ENCODE measurements at regions not wholly inside any gene's neighbourhood (a gene's known extent, or its start where the extent isn't known, plus 50 kb on each side); places are given as distances from the start of the nearest gene placed in this dataset.

- Histone ChIP-seq H3K4me3 (no peak overlapping the region), H3K27me3 (no peaks in the 10 kb centered on the region), H3K9me3 (no peaks in the 10 kb centered on the region), H3K4me1 (peaks cover 0 to 48% (median 8%) of the 10 kb centered on the region in 12 donors), H3K27ac (no peak overlapping the region), H3K36me3 (no peaks in the 10 kb centered on the region)
- intact Hi-C loops (cut with DNase I) = loop anchor here in 3 of 10 donors (5.0 kb wide), 2 partner anchors 97 to 102 kb away; partner anchors contain the start of gene ID2 (in 1 of the 3)
- 78 to 86% (median 84%) methylated on average over 14 to 16 of the region's 16 CpGs for WGBS, 4 donors
- TF ChIP-seq CTCF (IDR thresholded peaks at IDR 0.05) (no peak), POLR2A (IDR thresholded peaks at IDR 0.05) (no peak)
- DNase-seq (peak in 1 of 5 donors; percentile 11), ATAC-seq (no peak)
These were observed 101.3 kb upstream of the ID2 start for GRCh38 chr2:8580316-8581233.

- no peaks in the 10 kb centered on the region for H3K36me3 ChIP-seq
- 86 to 97% (median 91%) methylated on average over 5 to 6 of the region's 6 CpGs for WGBS, 4 donors
- H3K4me3 ChIP-seq = no peak overlapping the region
- DNase-seq (peak in 1 of 5 donors; percentile 22), ATAC-seq (no peak)
- TF ChIP-seq CTCF (IDR thresholded peaks at IDR 0.05) = no peak
- TF ChIP-seq POLR2A (IDR thresholded peaks at IDR 0.05) = no peak
- no peak overlapping the region for H3K27ac ChIP-seq
- intact Hi-C loops (cut with DNase I) = loop anchor here in 3 of 10 donors (5.0 kb wide), 2 partner anchors 96 to 101 kb away; partner anchors contain the start of gene ID2 (in 1 of the 3)
- no peaks in the 10 kb centered on the region for H3K27me3 ChIP-seq
- peaks cover 0 to 41% (median 8%) of the 10 kb centered on the region in 12 donors for H3K4me1 ChIP-seq
- H3K9me3 ChIP-seq = no peaks in the 10 kb centered on the region
These were observed 100.7 kb upstream of the ID2 start for GRCh38 chr2:8581234-8581561.

GRCh38 chr2:8581601-8582041, 100.2 kb upstream of the ID2 start:
- TF ChIP-seq CTCF (IDR thresholded peaks at IDR 0.05) = no peak
- no peak for TF ChIP-seq POLR2A (IDR thresholded peaks at IDR 0.05)
- Histone ChIP-seq H3K9me3 (no peaks in the 10 kb centered on the region), H3K4me3 (no peak overlapping the region), H3K27ac (peak overlapping the region in 1 of 12 donors; percentile 9), H3K36me3 (no peaks in the 10 kb centered on the region), H3K4me1 (peaks cover 0 to 37% (median 8%) of the 10 kb centered on the region in 12 donors), H3K27me3 (no peaks in the 10 kb centered on the region)
- peak in 1 of 5 donors; percentile 23 for DNase-seq
- no peak for ATAC-seq
- intact Hi-C loops (cut with DNase I) = loop anchor here in 3 of 10 donors (5.0 kb wide), 2 partner anchors 96 to 101 kb away; partner anchors contain the start of gene ID2 (in 1 of the 3)
- WGBS, 4 donors = 73 to 82% (median 78%) methylated on average over 5 to 6 of the region's 6 CpGs

- ATAC-seq = no peak
- peak in 1 of 5 donors; percentile 19 for DNase-seq
- H3K4me1 ChIP-seq = peaks cover 0 to 34% (median 8%) of the 10 kb centered on the region in 12 donors
- no peaks in the 10 kb centered on the region for H3K9me3 ChIP-seq
- no peak overlapping the region for H3K4me3 ChIP-seq
- 90 to 94% (median 93%) methylated on average over 4 of the region's 4 CpGs for WGBS, 4 donors
- intact Hi-C loops (cut with DNase I) = loop anchor here in 3 of 10 donors (5.0 kb wide), 2 partner anchors 95 to 100 kb away; partner anchors contain the start of gene ID2 (in 1 of the 3)
- TF ChIP-seq CTCF (IDR thresholded peaks at IDR 0.05) (no peak), POLR2A (IDR thresholded peaks at IDR 0.05) (no peak)
- H3K27ac ChIP-seq = peak overlapping the region in 3 of 12 donors; percentile 6 to 69 (median 68)
- no peaks in the 10 kb centered on the region for H3K27me3 ChIP-seq
- no peaks in the 10 kb centered on the region for H3K36me3 ChIP-seq
These were observed 99.7 kb upstream of the ID2 start for GRCh38 chr2:8582191-8582590.

Data from heart left ventricle (tissue), 16 donors.